ENCODE measurements at regions not wholly inside any gene's neighbourhood (a gene's known extent, or its start where the extent isn't known, plus 50 kb on each side); places are given as distances from the start of the nearest gene placed in this dataset.

DNA sequence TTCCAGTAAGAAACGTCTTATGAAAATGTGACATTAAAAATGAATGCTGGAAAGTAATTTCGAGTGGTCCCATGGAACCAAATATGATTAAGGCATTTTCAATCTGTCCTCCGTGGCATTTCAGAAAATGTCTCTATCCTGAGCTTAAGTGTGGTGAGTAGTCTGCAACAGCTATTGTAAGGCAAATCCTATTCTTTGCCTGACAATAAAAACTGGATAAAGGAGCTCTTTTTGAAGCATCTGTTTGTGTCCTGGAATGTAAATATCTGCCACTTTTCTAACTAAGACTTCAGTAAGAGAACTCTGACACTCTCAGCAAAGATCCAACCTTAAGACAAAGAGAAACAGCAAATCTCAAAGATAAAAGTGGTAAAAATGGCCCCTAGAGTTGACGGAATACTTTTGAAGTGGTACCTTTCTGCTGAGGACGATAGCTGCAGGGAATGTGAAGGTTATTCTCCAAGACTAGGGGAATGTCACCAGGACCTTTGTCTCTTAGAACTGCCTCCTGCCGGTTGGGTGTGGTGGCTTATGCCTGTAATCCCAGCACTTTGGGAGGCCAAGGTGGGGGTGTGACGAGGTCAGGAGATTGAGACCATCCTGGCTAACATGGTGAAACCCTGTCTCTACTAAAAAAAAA, 486.7 kb upstream of the ZP4 start:
- no peak for TF ChIP-seq CTCF (IDR thresholded peaks at IDR 0.05; ENCODE audit: insufficient read depth, low read length, poor library complexity, severe bottlenecking)
- no peaks in the 10 kb centered on the region for H3K36me3 ChIP-seq (ENCODE audit: control insufficient read depth, insufficient read depth, low read length)
- H3K4me3 ChIP-seq (ENCODE audit: low read depth, low read length) = no peak overlapping the region
- H3K27me3 ChIP-seq (ENCODE audit: control insufficient read depth, insufficient read depth, low read length) = no peaks in the 10 kb centered on the region
- DNase-seq (ENCODE audit: low read depth) = no peak

- TF ChIP-seq CTCF (IDR thresholded peaks at IDR 0.05; ENCODE audit: insufficient read depth, low read length, poor library complexity, severe bottlenecking) = no peak
- no peaks in the 10 kb centered on the region for H3K36me3 ChIP-seq (ENCODE audit: control insufficient read depth, insufficient read depth, low read length)
- no peaks in the 10 kb centered on the region for H3K27me3 ChIP-seq (ENCODE audit: control insufficient read depth, insufficient read depth, low read length)
- H3K4me3 ChIP-seq (ENCODE audit: low read depth, low read length) = no peak overlapping the region
- DNase-seq (ENCODE audit: low read depth) = no peak
Observed at GRCh38 chr1:238370599-238370998, 479.9 kb upstream of the ZP4 start.

DNA sequence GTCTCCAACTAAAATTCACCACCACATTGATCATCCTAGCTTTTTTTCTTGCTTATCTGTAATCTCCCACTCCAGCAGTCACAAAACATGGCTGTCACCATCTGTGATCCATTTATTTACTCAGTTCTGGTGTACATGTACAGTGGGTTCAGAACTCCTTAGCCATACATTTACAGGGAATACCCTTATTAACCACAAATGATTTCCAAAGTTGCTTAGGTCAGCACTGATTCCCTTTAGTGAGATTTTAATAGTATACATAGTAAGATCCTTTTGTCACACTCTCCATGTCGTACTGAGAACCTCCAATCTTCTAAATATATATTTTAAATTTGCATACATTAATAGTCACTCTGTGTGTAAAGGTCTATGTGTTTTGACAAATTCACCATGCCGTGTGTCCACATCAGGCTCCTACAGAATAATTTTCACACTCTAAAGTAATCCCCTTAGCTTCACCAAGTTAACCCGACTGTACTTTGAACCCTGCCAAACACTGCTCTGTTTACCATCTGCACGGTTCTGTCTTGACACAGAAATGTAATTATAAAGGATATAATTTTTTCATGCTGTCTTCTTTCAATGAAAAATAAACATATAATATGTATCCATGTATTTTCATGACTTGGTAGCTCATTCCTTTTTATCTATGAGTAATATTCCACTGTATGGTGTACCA, 473.6 kb upstream of the ZP4 start:
- no peaks in the 10 kb centered on the region for H3K27me3 ChIP-seq (ENCODE audit: control insufficient read depth, insufficient read depth, low read length)
- no peaks in the 10 kb centered on the region for H3K36me3 ChIP-seq (ENCODE audit: control insufficient read depth, insufficient read depth, low read length)
- DNase-seq (ENCODE audit: low read depth) = no peak
- TF ChIP-seq CTCF (IDR thresholded peaks at IDR 0.05; ENCODE audit: insufficient read depth, low read length, poor library complexity, severe bottlenecking) = no peak
- no peak overlapping the region for H3K4me3 ChIP-seq (ENCODE audit: low read depth, low read length)

DNA sequence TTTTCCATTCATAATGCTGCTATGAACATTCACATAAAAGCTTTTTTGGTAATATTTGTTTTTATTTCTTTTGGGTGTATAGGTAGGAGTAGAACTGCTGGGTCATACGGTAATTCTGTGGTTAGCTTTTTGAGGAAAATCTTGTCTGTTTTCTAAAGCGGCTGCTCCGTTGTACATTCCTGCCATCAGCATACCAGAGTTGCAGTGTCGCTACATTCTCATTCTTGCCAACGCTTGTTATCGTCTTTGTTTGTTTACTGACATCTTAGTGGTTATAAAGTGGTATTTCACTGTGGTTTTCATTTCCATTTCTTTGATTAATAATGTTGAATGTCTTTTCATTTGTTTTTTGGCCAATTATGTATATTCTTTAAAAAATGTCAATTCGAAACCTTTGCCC, 469.8 kb upstream of the ZP4 start:
- H3K4me3 ChIP-seq (ENCODE audit: low read depth, low read length) = no peak overlapping the region
- DNase-seq (ENCODE audit: low read depth) = no peak
- H3K27me3 ChIP-seq (ENCODE audit: control insufficient read depth, insufficient read depth, low read length) = no peaks in the 10 kb centered on the region
- no peaks in the 10 kb centered on the region for H3K36me3 ChIP-seq (ENCODE audit: control insufficient read depth, insufficient read depth, low read length)
- TF ChIP-seq CTCF (IDR thresholded peaks at IDR 0.05; ENCODE audit: insufficient read depth, low read length, poor library complexity, severe bottlenecking) = no peak

- Histone ChIP-seq H3K27me3 (ENCODE audit: control insufficient read depth, insufficient read depth, low read length) (no peaks in the 10 kb centered on the region), H3K36me3 (ENCODE audit: control insufficient read depth, insufficient read depth, low read length) (no peaks in the 10 kb centered on the region), H3K4me3 (ENCODE audit: low read depth, low read length) (no peak overlapping the region)
- DNase-seq (ENCODE audit: low read depth) = no peak
- TF ChIP-seq CTCF (IDR thresholded peaks at IDR 0.05; ENCODE audit: insufficient read depth, low read length, poor library complexity, severe bottlenecking) = no peak
Observed at GRCh38 chr1:238350471-238350870, 459.7 kb upstream of the ZP4 start.

DNA sequence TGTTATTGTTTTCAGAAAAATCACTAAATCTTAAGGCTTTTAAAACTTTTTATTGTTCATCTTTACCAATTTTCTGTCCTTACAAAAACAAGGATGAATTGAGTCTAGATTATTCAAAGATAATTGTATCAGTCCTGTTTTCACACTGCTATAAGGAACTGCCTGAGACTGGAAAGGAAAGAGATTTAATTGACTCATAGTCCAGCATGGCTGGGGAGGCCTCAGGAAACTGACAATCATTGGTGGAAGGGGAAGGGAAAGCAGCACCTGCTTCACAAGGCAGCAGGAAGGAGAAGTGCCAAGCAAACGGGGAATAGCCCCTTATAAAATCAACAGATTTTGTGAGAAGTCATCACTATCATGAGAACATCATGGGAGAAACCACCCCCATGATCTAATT, 455.6 kb upstream of the ZP4 start:
- TF ChIP-seq CTCF (IDR thresholded peaks at IDR 0.05; ENCODE audit: insufficient read depth, low read length, poor library complexity, severe bottlenecking) = no peak
- H3K4me3 ChIP-seq (ENCODE audit: low read depth, low read length) = no peak overlapping the region
- H3K27me3 ChIP-seq (ENCODE audit: control insufficient read depth, insufficient read depth, low read length) = no peaks in the 10 kb centered on the region
- H3K36me3 ChIP-seq (ENCODE audit: control insufficient read depth, insufficient read depth, low read length) = no peaks in the 10 kb centered on the region
- no peak for DNase-seq (ENCODE audit: low read depth)

All from kidney epithelial cell (primary cell).